ENCODE measurements at regions not wholly inside any gene's neighbourhood (a gene's known extent, or its start where the extent isn't known, plus 50 kb on each side); places are given as distances from the start of the nearest gene placed in this dataset.
"Not testable (repeated sequence)": the region's sequence is repeated elsewhere in the genome, so short reads cannot be mapped to it uniquely, and the experiment has no call there.

- ATAC-seq; intact Hi-C loops (cut with DNase I, micrococcal nuclease); DNase-seq: not testable (repeated sequence)
Observed at GRCh38 chr5:122209601-122210000, 80.3 kb downstream of the ZNF474 start.

GRCh38 chr5:122218778-122219177, 89.4 kb downstream of the ZNF474 start:
- intact Hi-C loops (cut with DNase I, micrococcal nuclease), result no loop called here

GRCh38 chr5:122219436-122220166, 90.3 kb downstream of the ZNF474 start:
- intact Hi-C loops (cut with DNase I, micrococcal nuclease), result no loop called here
- ATAC-seq, result no peak
- no peak for DNase-seq

More at GRCh38 chr5:122218778-122219177, 89.4 kb downstream of the ZNF474 start:
- no peak for ATAC-seq
- DNase-seq, result no peak

- intact Hi-C loops (cut with DNase I, micrococcal nuclease), result no loop called here
- ATAC-seq (no peak), DNase-seq (no peak)
Observed at GRCh38 chr5:122220511-122220910, 91.2 kb downstream of the ZNF474 start.

- no peak for ATAC-seq
Observed at GRCh38 chr5:122221857-122222256, 90.2 kb upstream of the SNCAIP start.

GRCh38 chr5:122222580-122222979, 89.5 kb upstream of the SNCAIP start:
- intact Hi-C loops (cut with DNase I, micrococcal nuclease), result no loop called here
- no peak for DNase-seq
- ATAC-seq, result no peak

More at GRCh38 chr5:122221857-122222256, 90.2 kb upstream of the SNCAIP start:
- DNase-seq, result no peak
- intact Hi-C loops (cut with DNase I, micrococcal nuclease), result no loop called here

- intact Hi-C loops (cut with DNase I, micrococcal nuclease), result no loop called here
- no peak for DNase-seq
- no peak for ATAC-seq
Observed at GRCh38 chr5:122228728-122229392, 83.2 kb upstream of the SNCAIP start.

GRCh38 chr5:122229551-122229950, 82.5 kb upstream of the SNCAIP start:
- ATAC-seq (no peak), DNase-seq (no peak)
- intact Hi-C loops (cut with DNase I, micrococcal nuclease), result no loop called here

GRCh38 chr5:122236270-122237040, 75.6 kb upstream of the SNCAIP start:
- no peak for DNase-seq
- intact Hi-C loops (cut with DNase I, micrococcal nuclease), result no loop called here
- ATAC-seq, result no peak

GRCh38 chr5:122237906-122238305, 74.1 kb upstream of the SNCAIP start:
- intact Hi-C loops (cut with DNase I, micrococcal nuclease), result no loop called here
- no peak for DNase-seq
- no peak for ATAC-seq

- ATAC-seq (peak; percentile 80), DNase-seq (peak; percentile 49 to 68)
- intact Hi-C loops (cut with DNase I, micrococcal nuclease), result no loop called here
Observed at GRCh38 chr5:122252319-122252718, 59.7 kb upstream of the SNCAIP start.

- no peak for ATAC-seq
- intact Hi-C loops (cut with DNase I, micrococcal nuclease), result no loop called here
- no peak for DNase-seq
Observed at GRCh38 chr5:122253794-122254193, 58.2 kb upstream of the SNCAIP start.

- DNase-seq, result no peak
- no peak for ATAC-seq
- intact Hi-C loops (cut with DNase I, micrococcal nuclease), result no loop called here
Observed at GRCh38 chr5:122256388-122256787, 55.6 kb upstream of the SNCAIP start.

- DNase-seq (no peak), ATAC-seq (no peak)
- intact Hi-C loops (cut with DNase I, micrococcal nuclease), result no loop called here
Observed at GRCh38 chr5:122257000-122257399, 55.0 kb upstream of the SNCAIP start.

GRCh38 chr5:122258241-122258640, 53.8 kb upstream of the SNCAIP start:
- ATAC-seq (no peak), DNase-seq (no peak)
- intact Hi-C loops (cut with DNase I, micrococcal nuclease), result no loop called here

- DNase-seq (no peak), ATAC-seq (no peak)
- intact Hi-C loops (cut with DNase I, micrococcal nuclease), result no loop called here
Observed at GRCh38 chr5:122258840-122259239, 53.2 kb upstream of the SNCAIP start.

GRCh38 chr5:122259995-122260394, 52.0 kb upstream of the SNCAIP start:
- ATAC-seq (no peak), DNase-seq (peak in 1 of 2 donors; percentile 4)
- intact Hi-C loops (cut with DNase I, micrococcal nuclease), result no loop called here

GRCh38 chr5:122262103-122262502, 49.9 kb upstream of the SNCAIP start:
- DNase-seq (no peak), ATAC-seq (no peak)
- intact Hi-C loops (cut with DNase I, micrococcal nuclease), result no loop called here

All from left colon (tissue), 2 donors.